ENCODE measurements at regions not wholly inside any gene's neighbourhood (a gene's known extent, or its start where the extent isn't known, plus 50 kb on each side); places are given as distances from the start of the nearest gene placed in this dataset.

- no peak for DNase-seq (ENCODE audit: low read depth)
- no peak overlapping the region for H3K4me3 ChIP-seq (ENCODE audit: low read depth, low read length)
- in situ Hi-C loops (cut with HindIII; ENCODE audit: low sequenced_read_pairs): no loop called here
- TF ChIP-seq CTCF (IDR thresholded peaks at IDR 0.05; ENCODE audit: low read depth, low read length, missing control alignments): no peak
These were observed 588.9 kb upstream of the CADM1 start for GRCh38 chr11:116093065-116093464.

GRCh38 chr11:116086426-116086825 is 582.2 kb upstream of the CADM1 start:
- in situ Hi-C loops (cut with HindIII; ENCODE audit: low sequenced_read_pairs): loop anchor here (5.0 kb wide), 1 partner anchor 101 kb away; no protein-coding TSS in a partner anchor
- TF ChIP-seq CTCF (IDR thresholded peaks at IDR 0.05; ENCODE audit: low read depth, low read length, missing control alignments): no peak
- DNase-seq (ENCODE audit: low read depth): no peak
- no peak overlapping the region for H3K4me3 ChIP-seq (ENCODE audit: low read depth, low read length)

DNA sequence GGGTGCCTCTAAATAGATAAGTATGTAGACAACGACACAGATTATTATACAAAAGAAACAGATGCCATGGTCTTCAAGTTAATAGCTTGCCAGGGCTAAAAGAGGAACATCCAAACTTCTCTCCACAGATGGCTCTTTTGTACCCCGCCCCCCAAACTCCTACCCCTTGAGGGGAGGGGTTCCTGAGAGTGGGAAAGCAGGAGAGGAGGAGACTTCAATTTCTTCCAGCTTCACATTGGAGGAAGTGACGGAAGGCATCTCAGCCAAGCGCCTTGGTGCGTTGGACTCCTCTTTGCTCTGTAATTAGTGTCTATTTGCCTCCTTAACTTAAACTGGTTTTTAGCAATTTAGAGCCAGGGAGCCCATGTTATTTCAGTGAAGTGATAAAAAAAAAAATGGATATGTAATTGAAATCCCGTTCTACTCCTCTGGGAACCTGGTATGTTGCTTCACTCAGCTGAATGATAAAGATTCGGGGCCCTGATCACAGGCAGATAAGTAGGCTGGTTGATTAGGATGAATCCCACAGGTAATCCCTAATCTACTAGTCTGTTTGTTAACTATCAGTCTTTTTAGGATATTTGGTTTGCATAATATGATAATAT is 580.9 kb upstream of the CADM1 start:
- H3K4me3 ChIP-seq (ENCODE audit: low read depth, low read length): no peak overlapping the region
- no peak for TF ChIP-seq CTCF (IDR thresholded peaks at IDR 0.05; ENCODE audit: low read depth, low read length, missing control alignments)
- in situ Hi-C loops (cut with HindIII; ENCODE audit: low sequenced_read_pairs): loop anchor here (5.0 kb wide), 1 partner anchor 102 kb away; no protein-coding TSS in a partner anchor
- no peak for DNase-seq (ENCODE audit: low read depth)

GRCh38 chr11:116084511-116084910 is 580.3 kb upstream of the CADM1 start:
- no peak overlapping the region for H3K4me3 ChIP-seq (ENCODE audit: low read depth, low read length)
- no peak for DNase-seq (ENCODE audit: low read depth)
- no peak for TF ChIP-seq CTCF (IDR thresholded peaks at IDR 0.05; ENCODE audit: low read depth, low read length, missing control alignments)
- in situ Hi-C loops (cut with HindIII; ENCODE audit: low sequenced_read_pairs): no loop called here

GRCh38 chr11:116082256-116082655 is 578.0 kb upstream of the CADM1 start:
- H3K4me3 ChIP-seq (ENCODE audit: low read depth, low read length): no peak overlapping the region
- no peak for TF ChIP-seq CTCF (IDR thresholded peaks at IDR 0.05; ENCODE audit: low read depth, low read length, missing control alignments)
- in situ Hi-C loops (cut with HindIII; ENCODE audit: low sequenced_read_pairs): no loop called here
- DNase-seq (ENCODE audit: low read depth): no peak

- in situ Hi-C loops (cut with HindIII; ENCODE audit: low sequenced_read_pairs): no loop called here
- DNase-seq (ENCODE audit: low read depth): no peak
- no peak for TF ChIP-seq CTCF (IDR thresholded peaks at IDR 0.05; ENCODE audit: low read depth, low read length, missing control alignments)
- H3K4me3 ChIP-seq (ENCODE audit: low read depth, low read length): no peak overlapping the region
These were observed 575.4 kb upstream of the CADM1 start for GRCh38 chr11:116079580-116079979.
